GM19372 (cell line): ENCODE measurements at regions not wholly inside any gene's neighbourhood (a gene's known extent, or its start where the extent isn't known, plus 50 kb on each side); places are given as distances from the start of the nearest gene placed in this dataset.
"Not testable (repeated sequence)": the region's sequence is repeated elsewhere in the genome, so short reads cannot be mapped to it uniquely, and the experiment has no call there.

Experiments used
- ATAC-seq: cut with Tn5 transposase; IDR thresholded peaks from one replicate; pipeline ENCODE4 v1.9.1; 2021; ENCODE audit warnings: mild to moderate bottlenecking, low read depth, moderate library complexity; ENCODE audit not compliant: unreplicated experiment

DNA sequence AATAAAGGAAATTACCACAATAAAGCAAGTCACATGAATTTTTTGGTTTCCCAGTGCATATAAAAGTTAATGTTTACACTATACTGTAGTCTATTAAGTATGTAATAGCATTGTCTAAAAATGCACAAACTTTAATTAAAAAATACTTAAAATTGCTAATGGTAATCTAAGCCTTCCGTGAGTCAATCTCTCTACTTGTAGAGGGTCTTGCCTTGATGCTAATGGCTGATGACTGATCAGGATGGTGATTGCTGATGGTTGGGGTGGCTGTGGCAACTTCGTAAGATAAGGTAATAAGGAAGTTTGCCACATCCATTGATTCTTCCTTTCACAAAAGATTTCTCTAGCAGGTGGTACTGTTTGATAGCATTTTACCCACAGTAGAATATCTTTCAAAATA lies 466.6 kb upstream of the PROX1 start:
- ATAC-seq: no peak

DNA sequence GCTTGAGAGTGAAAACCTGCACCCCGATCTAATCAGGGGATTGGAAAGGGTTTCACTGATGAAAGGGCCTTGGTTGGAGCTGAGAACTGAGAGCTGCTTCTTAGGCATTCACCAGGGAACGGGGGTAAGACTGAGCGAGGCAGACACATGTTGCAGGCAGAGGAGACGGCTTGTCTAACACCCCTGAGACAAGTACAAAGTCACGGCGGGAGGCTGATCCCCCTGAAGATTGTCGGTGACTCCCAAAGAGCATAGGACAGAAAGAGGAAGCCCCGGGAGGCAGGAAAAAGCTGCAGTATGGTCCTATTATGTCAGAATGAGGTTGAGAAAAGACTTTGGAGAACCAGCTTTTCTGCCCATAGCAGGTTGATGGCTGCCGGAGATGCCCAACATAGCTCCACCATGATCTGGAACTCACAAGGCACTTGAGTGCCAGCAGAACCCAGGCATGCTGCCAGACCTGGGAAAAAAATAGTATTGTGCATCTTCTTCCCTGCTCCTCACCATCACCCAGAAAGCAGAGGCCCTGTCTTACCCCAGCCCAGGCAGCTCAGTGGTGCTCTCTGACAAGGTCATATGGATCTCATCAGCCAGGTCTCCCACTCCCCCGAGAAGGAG lies 463.9 kb upstream of the PROX1 start:
- no peak for ATAC-seq

DNA sequence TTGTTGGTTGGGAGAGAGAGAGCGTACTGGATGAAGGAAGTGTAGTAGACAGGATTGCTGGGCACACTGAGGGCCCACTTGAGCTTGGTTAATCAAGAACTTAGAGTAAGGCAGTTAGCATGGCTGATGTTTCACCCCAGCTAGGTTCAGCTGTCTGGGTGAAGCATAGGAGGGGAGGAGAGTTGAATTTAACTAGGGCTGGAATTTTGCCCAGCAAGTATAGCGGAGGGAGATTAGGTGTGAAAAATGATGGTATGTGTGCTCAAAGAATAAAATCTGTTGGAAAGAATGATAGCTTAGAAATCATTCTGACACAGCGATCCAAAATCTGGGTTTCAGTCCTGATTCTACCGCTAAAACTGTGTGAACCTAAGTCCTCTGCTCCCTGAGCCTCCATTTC lies 461.5 kb upstream of the PROX1 start:
- no peak for ATAC-seq

DNA sequence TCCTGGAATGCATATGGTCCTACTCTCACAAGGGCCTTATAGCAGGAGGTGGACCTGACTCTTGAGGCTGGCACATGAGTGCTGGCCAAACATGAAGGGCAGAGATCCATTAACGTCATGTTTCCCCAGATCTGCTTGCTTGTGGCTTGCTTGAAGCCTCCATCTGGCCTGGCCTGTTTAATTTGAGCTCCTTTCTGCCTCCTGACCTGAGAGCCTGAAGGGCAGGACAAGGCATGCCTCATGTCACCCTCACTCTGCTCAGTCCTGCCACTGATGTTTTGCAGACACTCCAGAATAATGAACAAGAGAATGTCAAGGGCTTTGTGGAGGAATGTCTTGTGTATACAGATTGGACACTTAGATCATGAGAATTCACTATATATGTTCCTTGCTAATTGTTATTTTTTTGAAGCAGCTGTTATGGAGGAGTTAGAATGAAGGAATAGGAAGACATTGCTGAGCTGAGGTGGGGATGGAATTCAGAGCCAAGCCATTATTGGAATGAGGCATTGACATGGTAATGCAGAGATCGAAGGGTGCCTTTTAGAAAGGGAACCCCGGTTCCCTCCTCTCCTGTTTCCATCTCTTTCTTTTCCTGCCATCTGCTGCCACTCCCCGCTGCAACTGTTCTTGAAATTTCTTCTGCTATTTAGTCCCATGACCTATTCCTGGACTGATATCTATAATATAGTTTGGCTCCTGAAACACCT lies 457.0 kb upstream of the PROX1 start:
- no peak for ATAC-seq

DNA sequence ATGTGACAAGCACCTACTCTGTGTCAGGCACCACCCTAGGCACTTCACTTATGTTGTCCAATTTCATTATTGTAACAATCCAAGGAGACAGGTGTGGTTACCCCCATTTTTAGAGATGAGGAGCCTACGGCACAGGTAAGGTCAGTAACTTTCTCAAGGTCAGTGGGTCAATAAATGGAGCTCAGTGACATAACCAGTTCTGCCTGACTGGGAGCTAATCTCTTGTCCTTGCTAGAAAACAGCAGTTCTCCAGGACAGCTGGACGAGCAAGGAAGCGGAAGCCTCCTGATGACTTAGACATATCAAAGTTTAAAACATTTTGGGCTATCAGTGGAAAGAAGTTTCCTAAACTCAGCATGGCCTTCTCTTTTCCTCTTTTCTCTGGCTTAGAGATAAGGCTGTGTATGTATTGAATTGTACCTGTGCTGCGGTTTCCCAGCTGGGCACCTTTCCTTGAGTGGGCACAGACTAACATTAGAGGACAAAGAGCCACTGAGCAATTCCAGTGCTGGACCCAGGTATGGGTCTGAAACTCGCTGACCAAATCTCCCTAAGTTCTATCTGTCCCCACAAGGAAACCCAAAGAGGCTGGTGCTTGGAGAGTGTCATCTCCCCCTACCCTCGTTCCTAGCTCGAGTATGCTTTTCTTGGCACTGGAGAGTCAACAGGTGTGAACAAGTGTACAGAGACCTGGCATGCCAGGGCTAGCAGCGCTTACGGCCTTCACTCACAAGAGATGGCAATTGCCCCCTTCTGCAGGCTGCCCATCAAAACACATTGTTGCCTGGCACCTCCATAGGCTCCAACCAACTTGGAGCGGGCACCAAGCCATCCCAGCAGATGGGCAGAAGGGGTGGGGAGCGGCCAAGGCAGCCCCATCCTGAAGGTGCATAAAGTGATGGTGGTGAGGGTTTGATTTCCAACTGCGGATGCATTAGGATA lies 456.1 kb upstream of the PROX1 start:
- no peak for ATAC-seq

DNA sequence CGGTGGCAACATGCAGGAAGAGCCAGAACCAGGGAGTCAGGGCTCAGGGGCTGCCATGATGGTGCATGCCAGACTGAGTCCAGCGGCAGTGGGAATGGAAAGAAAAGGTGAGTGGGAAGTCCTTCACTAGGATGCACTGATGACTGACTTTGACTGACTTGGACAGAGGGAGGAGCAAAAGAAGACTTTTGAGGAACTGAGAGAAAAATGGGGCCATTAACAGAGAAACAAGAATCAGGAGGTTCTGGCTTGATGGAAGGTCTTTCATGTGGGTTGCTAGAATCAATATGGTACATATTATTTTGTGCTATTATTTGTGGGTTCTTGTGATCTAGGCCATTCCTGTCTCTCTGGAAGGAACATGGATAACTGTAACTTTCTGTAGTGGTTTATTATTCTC lies 454.6 kb upstream of the PROX1 start:
- ATAC-seq: no peak

DNA sequence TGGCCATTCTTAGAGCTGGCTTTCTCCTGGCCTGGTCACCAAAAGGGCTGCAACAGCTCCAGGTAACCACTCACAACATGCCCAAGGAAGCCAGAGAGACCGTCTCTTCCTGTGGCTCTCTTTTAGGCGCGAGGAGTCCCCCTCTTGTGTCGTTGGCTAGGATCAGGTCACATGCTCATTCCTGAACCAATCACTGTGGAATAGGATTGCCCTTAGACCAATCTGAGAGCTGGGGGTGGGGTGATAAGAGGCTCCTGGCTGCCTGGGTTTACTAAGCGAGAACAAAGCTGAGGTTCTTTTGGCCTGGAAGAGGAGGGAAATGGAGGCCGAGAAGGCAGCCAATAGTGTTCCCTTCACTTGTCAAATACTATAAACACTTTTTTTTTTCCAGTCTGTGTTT lies 452.1 kb upstream of the PROX1 start:
- no peak for ATAC-seq

DNA sequence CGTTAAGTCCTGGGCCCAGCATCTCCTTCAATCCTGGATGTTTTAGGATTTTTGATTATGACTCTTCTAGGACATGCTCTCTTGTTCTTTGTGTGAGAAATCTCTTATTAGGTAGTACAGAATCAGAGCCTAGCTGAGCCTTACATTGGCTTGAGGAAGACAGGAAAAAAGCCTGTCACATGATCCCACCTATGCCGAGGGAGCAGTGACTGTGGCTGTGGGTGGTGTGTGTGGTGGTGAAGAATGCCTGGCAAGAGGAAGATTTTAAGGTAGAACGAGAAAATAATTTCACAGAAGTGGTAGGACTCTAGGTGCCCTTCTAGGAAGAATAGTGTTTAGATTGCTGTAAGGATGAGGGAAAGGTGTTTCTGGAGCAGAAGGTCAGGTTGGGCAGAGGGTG lies 449.5 kb upstream of the PROX1 start:
- no peak for ATAC-seq

DNA sequence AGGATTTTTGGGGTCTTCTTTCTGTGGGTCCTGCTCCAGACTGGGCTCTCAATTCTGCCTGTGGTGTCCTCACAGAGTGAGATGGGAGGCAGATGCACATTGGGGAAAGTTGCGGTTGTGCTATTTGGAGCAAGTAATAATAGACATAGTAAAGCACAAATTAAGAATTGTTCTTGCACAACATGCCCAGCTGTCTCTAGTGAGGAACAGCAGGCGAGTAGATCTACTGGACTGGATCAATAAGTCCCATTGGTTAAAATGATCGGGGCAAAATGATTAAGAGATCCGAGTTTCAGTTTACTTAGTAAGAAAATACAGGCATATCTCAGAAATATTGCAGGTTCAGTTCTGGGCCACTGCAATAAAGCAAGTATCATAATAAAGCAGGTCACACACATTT lies 448.3 kb upstream of the PROX1 start:
- ATAC-seq: no peak

DNA sequence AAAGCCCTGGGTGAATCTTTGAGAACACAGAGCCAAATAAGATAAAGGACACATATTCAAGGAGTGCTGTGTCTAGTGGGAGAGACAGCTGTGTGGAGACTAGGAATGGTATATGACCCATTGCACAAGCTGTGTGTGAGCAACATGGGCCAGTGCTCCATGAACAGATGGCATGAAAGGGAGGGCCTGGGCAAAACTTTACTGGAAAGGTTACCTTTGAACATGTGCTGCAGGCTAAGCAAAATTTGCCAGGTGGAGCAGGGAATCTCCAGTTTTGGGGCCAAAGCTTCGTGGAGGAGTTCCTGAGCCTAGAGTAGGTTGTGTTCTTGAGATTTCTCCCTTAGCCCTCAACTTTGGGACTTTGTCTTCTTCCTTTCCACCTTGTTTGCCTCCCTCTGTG lies 446.1 kb upstream of the PROX1 start:
- no peak for ATAC-seq

DNA sequence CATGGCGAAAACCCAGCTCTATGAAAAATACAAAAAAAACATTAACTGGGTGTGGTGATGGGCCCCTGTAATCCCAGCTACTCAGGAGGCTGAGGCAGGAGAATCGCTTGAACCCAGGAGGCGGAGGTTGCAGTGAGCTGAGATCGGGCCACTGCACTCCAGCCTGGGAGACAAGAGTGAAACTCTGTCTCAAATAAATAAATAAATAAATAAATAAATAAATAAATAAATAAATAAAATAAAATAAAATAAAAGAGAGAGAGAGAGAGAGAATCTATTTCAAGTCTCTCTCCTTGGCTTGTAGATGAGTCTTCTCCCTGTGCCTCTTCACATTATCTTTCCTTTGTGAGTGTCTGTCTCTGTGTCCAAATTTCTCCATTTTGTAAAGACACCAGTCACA lies 442.6 kb upstream of the PROX1 start:
- not testable (repeated sequence) for ATAC-seq

DNA sequence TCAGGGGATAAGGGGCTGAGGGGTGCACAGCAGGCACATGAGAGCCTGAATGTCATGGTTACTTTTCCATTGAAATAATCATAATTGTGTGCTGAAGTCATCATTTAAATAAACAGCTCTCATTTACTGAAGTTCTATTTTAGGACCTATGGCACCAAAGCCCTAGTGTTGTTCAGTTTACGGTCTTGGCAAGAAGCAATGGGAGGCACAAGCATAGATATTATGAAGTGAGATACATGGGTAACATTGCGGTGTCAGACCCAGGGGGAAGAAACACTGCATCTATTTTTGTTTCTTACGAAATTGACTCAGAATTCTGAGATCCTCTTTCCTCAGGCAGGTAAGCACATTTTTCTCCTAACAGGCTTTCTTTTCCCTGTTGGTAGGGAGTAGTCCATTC lies 437.8 kb upstream of the PROX1 start:
- no peak for ATAC-seq

DNA sequence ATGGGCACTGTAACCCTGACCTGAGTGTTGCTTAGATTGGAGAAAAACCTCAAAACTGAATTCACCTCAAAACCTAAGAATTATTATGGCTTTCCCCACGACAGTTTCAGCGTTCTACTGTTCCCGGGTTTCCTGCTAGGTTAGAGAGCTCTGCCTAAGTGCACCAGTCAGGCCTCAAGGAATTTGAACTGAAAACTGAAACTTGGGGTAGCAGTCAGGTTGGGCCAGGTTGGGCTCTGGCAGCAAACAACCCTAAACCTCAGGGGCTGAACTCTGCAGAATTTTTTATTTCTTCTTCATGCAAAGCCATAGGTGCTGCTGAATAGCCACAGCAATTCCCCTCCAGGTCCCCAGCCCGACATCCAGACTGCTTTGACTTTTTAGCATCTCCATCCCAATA lies 437.0 kb upstream of the PROX1 start:
- no peak for ATAC-seq

DNA sequence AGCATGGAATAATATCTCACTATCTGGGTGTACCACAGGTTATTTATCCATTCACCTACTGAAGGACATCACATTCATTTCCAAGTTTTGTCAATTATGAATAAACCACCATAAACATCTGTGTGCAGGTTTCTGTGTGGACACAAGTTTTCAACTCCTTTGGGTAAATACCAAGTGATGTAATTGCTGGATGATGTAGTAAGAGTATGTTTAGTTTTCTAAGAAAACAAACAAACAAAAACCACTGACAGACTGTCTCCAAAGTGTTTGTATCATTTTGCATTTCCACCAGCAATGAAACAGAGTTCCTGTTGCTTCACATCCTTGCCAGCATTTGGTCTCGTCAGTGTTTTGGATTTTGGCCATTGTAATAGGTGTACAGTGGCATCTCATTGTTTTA lies 435.7 kb upstream of the PROX1 start:
- ATAC-seq: no peak

DNA sequence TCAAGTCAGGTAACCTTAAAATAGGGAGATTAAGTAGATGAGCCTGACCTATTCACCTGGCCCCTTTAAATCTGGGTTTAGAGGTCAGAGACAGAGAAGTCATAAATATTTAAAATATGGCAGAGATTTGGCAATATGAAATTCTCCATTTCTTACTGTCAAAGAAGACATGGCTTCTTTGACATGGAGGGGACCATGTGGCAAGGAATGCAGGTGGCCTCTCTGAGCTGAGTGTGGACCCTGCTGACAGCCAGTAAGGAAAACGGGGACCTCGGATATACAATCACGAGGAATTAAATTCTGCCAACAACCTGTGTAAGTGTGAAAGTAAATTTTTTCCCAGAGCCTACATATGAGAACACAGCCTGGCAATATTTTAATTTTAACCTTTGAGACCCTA lies 427.5 kb upstream of the PROX1 start:
- ATAC-seq: no peak

DNA sequence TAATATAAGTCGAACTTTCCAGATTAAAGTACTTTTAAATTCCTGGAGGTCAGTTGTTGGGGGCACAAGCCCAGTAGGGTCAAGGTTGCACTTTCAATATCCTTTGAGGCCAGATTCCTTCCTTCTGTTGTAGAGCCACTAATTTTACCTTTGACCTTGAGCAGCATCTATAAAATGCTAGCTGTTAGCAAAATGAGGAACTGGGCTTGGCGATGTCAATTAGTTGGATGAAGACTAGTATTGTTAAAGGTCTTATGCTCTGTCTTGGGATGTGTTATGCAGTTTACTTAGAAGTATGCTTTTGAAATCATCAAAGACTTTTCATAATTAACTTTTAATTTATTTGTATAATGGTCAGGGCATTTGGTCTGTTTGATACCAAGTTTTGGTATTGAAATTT lies 425.9 kb upstream of the PROX1 start:
- ATAC-seq: no peak

DNA sequence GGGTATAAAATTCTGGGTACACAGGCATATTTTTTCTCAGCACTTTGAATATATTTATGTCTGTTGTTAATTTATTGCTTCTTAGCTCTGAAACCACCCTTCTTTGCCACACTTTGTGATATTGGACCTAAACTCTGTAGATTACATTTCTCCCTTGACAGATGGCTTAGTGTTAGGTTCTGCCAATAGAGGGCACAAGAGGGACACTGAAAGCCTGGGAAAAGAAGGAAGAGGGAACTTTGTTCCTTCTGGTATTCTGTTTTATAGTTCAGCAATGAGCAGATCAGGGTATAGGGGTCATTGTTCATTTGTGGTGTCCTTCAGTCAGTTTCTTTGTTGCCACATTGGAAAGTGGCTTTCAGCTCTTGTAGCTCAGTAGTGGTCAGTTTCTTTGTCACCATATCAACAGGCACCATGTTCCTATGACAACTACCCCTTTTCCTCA lies 423.5 kb upstream of the PROX1 start:
- no peak for ATAC-seq

DNA sequence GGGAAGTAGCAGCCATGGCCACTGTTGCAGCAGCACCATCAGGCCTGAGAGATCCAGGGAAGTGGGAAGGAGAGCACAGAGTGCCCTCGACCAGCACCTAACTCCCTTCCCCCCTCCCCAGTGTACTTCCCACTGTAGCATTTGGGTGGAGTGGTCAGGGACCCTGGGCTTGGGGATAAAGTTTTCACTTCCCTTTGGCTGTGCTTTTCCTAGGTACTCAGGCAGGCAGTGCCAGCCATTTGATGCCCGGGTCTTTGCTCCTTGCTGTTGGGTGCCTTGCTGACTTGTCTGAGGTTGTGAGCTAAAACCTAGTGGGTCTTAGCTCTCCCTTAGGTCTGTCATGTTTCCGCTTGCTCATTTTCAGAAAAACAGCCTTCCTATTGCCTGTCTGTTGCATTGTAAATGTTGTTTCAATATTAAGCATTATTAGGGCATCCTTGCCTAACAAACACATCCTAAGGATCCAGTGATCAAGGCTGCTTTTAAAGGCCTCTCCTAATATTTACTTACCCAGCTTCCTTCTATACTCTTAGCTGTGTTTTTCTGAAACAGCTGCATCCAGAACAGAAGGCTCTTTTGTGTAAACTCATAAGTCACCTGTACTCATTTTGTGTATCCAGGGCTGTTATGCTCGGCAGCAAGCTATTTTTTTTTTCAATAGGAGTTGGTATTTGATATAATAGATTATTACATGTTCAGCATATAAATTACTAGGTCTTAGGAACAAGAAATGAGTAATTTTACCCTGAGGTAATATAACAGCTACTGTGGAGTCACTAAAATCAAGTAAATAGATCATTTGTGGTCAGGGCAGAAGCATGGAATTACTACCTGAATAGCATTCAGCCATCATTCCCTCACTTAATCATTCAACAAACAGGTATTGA lies 418.6 kb upstream of the PROX1 start:
- ATAC-seq: no peak

DNA sequence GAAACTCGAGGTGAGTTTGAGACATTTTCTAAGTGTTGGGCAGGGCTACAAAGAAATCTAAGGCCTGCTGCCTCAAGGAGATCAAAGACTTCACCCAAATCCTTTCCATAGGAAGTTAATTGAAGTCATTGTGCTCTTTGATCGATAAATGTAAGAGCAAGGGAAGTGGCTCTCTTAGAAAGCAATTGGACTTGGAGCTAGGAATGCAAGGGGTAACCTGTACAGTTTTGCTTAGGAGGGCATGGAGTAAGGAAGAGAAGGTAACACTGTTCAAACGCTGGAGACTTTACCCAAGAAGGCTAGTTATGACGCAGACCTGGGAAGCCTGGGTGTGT lies 418.0 kb upstream of the PROX1 start:
- ATAC-seq: no peak

DNA sequence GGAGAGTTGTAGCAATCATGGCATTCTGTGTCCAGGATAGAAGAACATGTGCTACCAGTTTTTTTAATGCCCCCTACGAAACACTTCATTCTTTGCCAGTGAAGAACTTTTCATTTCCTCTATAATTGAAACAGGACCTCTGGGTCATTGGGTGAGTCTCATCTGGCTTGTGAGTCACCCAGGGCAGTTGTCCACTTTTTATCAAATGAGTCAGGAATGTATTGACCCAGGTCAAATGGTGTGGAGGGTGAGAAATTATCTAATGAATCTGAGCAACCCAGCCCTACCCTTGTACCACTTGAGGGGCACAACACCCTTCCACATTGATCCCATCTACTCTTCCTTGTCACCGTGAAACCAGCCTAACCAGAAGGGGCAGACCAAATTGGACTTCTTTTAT lies 417.3 kb upstream of the PROX1 start:
- ATAC-seq: no peak

DNA sequence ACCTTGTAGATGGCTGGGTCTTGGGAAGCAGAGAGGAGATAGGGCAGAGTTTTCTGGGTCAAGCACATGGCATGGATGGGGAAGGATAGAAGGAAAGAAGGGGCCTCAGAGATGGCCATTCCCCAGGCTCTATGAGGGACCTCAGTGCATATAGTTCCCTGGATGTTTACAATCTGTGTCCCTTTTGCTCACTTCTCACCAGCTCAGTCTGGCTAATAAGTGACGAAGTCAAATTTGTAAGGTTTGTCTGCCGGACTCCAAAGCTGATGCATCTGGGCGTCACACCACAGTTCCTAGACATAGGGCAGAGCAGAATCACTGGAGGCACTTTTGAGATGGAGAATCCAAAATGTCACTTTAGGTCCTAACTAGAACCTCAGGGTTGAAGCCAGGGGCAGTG lies 416.4 kb upstream of the PROX1 start:
- no peak for ATAC-seq
